ENCODE measurements at regions not wholly inside any gene's neighbourhood (a gene's known extent, or its start where the extent isn't known, plus 50 kb on each side); places are given as distances from the start of the nearest gene placed in this dataset.

DNA sequence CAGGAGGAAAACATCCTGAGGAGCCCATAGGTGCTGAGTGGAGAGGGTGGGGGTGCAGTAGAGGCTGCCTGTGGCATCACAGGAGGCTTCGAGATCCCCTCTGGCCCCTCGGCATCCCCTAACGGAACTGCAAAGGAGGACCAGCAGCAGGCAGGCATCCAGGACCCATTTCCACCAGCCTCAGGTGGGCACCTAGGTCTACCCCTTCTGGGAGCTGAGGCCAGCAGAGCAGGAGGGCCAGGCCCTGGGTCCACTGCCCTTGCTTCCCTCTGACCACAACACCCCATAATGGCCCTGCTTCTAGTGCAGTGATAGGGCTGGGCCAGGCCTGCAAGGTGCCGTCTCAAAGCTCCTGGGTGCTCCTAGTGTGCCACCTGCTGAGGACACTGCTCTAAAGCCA lies 723.0 kb downstream of the PTPRU start:
- TF ChIP-seq POLR2A (IDR thresholded peaks at IDR 0.05): no peak
- TF ChIP-seq POLR2AphosphoS5 (IDR thresholded peaks at IDR 0.05): no peak
